Lower leg skin (tissue), 3 donors: ENCODE measurements at regions not wholly inside any gene's neighbourhood (a gene's known extent, or its start where the extent isn't known, plus 50 kb on each side); places are given as distances from the start of the nearest gene placed in this dataset.

Source experiments
- POLR2A ChIP-seq, 2 donors: fragments of 450-650 bp; IDR thresholded peaks; one replicate each; pipeline ENCODE4 v1.6.1; 2016 to 2017; ENCODE audit warnings: antibody characterized with exemption in 2 of 2, mild to moderate bottlenecking in 1 of 2, moderate library complexity in 1 of 2
- TF ChIP-seq, protein P1 (sequence below), 3 donors: fragments of 450-650 bp; IDR thresholded peaks; one replicate each; pipeline ENCODE4 v1.5.1; 2016; ENCODE audit warnings: antibody characterized with exemption in 3 of 3, mild to moderate bottlenecking in 3 of 3, moderate library complexity in 2 of 3

GRCh38 chr2:226443112-226443511, 356.5 kb downstream of the IRS1 start:
- no peak for TF ChIP-seq POLR2A (IDR thresholded peaks at IDR 0.05)
- TF ChIP-seq, protein P1, sequence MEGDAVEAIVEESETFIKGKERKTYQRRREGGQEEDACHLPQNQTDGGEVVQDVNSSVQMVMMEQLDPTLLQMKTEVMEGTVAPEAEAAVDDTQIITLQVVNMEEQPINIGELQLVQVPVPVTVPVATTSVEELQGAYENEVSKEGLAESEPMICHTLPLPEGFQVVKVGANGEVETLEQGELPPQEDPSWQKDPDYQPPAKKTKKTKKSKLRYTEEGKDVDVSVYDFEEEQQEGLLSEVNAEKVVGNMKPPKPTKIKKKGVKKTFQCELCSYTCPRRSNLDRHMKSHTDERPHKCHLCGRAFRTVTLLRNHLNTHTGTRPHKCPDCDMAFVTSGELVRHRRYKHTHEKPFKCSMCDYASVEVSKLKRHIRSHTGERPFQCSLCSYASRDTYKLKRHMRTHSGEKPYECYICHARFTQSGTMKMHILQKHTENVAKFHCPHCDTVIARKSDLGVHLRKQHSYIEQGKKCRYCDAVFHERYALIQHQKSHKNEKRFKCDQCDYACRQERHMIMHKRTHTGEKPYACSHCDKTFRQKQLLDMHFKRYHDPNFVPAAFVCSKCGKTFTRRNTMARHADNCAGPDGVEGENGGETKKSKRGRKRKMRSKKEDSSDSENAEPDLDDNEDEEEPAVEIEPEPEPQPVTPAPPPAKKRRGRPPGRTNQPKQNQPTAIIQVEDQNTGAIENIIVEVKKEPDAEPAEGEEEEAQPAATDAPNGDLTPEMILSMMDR (IDR thresholded peaks at IDR 0.05): no peak
